HCT116 (cell line): ENCODE measurements at regions not wholly inside any gene's neighbourhood (a gene's known extent, or its start where the extent isn't known, plus 50 kb on each side); places are given as distances from the start of the nearest gene placed in this dataset.

ENCODE experiments used
- CBX3 ChIP-seq: IDR thresholded peaks from 2 replicates; pipeline ENCODE4 v1.6.1; 2012; ENCODE audit warnings: low read depth
- CEBPB ChIP-seq: IDR thresholded peaks from 2 replicates; pipeline ENCODE4 v1.6.1; 2012; ENCODE audit warnings: low read depth
- CTCF ChIP-seq, 3 experiments: fragments of 200-600 bp in 1 of 3; sonication (generic) in 1 of 3; IDR thresholded peaks in 2 of 3; conservative IDR thresholded peaks in 1 of 3; 2 replicates each; pipeline ENCODE4 v1.5.1; 2012 to 2017; ENCODE audit warnings: low read depth in 2 of 3, low read length in 2 of 3, antibody characterized with exemption in 1 of 3, borderline replicate concordance in 1 of 3, control low read depth in 1 of 3, mild to moderate bottlenecking in 1 of 3, mixed read lengths in 1 of 3, mixed run types in 1 of 3, moderate library complexity in 1 of 3; ENCODE audit not compliant: insufficient read depth in 1 of 3
- EGR1 ChIP-seq: IDR thresholded peaks from 2 replicates; pipeline ENCODE4 v1.6.1; 2012; ENCODE audit warnings: low read depth
- ELF1 ChIP-seq: IDR thresholded peaks from 2 replicates; pipeline ENCODE4 v1.6.1; 2012; ENCODE audit warnings: low read depth, borderline replicate concordance
- EZH2 ChIP-seq: fragments of 200-600 bp; sonication (generic); IDR thresholded peaks from 2 replicates; pipeline ENCODE4 v1.6.1; 2017; ENCODE audit warnings: antibody characterized with exemption, mixed run types
- EZH2phosphoT487 ChIP-seq: fragments of 200-600 bp; IDR thresholded peaks from 2 replicates; pipeline ENCODE4 v1.6.1; 2018; ENCODE audit warnings: antibody characterized with exemption, borderline replicate concordance
- JUND ChIP-seq: IDR thresholded peaks from 2 replicates; pipeline ENCODE4 v1.6.1; 2012
- POLR2AphosphoS5 ChIP-seq: IDR thresholded peaks from 2 replicates; pipeline ENCODE4 v1.6.1; 2011; ENCODE audit warnings: mild to moderate bottlenecking, low read depth, low read length, moderate library complexity
- REST ChIP-seq: IDR thresholded peaks from 2 replicates; pipeline ENCODE4 v1.6.1; 2012; ENCODE audit warnings: low read depth
- SIN3A ChIP-seq: IDR thresholded peaks from 2 replicates; pipeline ENCODE4 v1.6.1; 2012; ENCODE audit warnings: low read depth
- SP1 ChIP-seq: IDR thresholded peaks from 2 replicates; pipeline ENCODE4 v1.6.1; 2012; ENCODE audit warnings: low read depth
- YY1 ChIP-seq: IDR thresholded peaks from 2 replicates; pipeline ENCODE4 v1.6.1; 2011; ENCODE audit warnings: low read length, low read depth, moderate library complexity, mild to moderate bottlenecking; ENCODE audit not compliant: insufficient replicate concordance; ENCODE audit errors: extremely low read depth

- TF ChIP-seq REST (no peak), CTCF (IDR thresholded peaks at IDR 0.05 in 2 of 3, conservative IDR thresholded peaks at IDR 0.05 in 1 of 3; ENCODE audit: borderline replicate concordance in 1 of 3, insufficient read depth in 1 of 3, low read depth in 2 of 3, low read length in 2 of 3) (no peak), CBX3 (no peak), EZH2 (no peak), SP1 (no peak), EZH2phosphoT487 (no peak), JUND (no peak), EGR1 (no peak), YY1 (no peak), SIN3A (no peak), POLR2AphosphoS5 (no peak), CEBPB (no peak), ELF1 (no peak)
Observed at GRCh38 chr9:88064554-88064953, 73.7 kb downstream of the SPATA31C2 start.
